OCI-LY1 (cell line): ENCODE measurements at regions not wholly inside any gene's neighbourhood (a gene's known extent, or its start where the extent isn't known, plus 50 kb on each side); places are given as distances from the start of the nearest gene placed in this dataset.

Source experiments
- EZH2 ChIP-seq: fragments of 200-600 bp; sonication (generic), shearing (Covaris generic); IDR thresholded peaks from 2 replicates; pipeline ENCODE4 v1.8.0; 2017; ENCODE audit warnings: borderline replicate concordance, mixed run types, mild to moderate bottlenecking, antibody characterized with exemption, low read length, moderate library complexity, mixed read lengths
- TF ChIP-seq, protein P1 (sequence below): fragments of 200-600 bp; sonication (generic), shearing (Covaris generic); IDR thresholded peaks from 2 replicates; pipeline ENCODE4 v1.5.1; 2017; ENCODE audit warnings: mild to moderate bottlenecking, antibody characterized with exemption, low read length, moderate library complexity, mixed read lengths

DNA sequence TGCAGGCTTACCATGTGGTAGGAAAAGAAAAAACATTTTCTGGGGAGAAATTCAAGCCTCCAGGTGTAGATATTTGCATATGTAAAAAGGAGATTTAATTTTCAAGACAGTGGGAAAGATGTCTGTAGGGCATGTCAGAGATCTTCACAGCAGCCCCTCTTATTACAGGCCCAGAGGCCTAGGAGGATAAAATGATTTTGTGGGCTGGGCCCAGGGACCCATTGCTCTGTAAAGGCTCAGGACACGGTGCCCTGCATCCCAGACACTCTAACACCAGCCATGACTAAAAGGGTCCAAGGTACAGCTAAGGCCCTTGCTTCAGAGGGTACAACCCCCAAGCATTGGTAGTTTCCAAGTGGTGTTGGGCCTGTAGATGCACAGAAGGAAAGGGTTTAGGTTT is 680.1 kb downstream of the IGSF11 start:
- TF ChIP-seq, protein P1, sequence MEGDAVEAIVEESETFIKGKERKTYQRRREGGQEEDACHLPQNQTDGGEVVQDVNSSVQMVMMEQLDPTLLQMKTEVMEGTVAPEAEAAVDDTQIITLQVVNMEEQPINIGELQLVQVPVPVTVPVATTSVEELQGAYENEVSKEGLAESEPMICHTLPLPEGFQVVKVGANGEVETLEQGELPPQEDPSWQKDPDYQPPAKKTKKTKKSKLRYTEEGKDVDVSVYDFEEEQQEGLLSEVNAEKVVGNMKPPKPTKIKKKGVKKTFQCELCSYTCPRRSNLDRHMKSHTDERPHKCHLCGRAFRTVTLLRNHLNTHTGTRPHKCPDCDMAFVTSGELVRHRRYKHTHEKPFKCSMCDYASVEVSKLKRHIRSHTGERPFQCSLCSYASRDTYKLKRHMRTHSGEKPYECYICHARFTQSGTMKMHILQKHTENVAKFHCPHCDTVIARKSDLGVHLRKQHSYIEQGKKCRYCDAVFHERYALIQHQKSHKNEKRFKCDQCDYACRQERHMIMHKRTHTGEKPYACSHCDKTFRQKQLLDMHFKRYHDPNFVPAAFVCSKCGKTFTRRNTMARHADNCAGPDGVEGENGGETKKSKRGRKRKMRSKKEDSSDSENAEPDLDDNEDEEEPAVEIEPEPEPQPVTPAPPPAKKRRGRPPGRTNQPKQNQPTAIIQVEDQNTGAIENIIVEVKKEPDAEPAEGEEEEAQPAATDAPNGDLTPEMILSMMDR: no peak
- TF ChIP-seq EZH2: no peak
